Ovary (tissue), 7 donors: ENCODE measurements at regions not wholly inside any gene's neighbourhood (a gene's known extent, or its start where the extent isn't known, plus 50 kb on each side); places are given as distances from the start of the nearest gene placed in this dataset.
"Not testable (repeated sequence)": the region's sequence is repeated elsewhere in the genome, so short reads cannot be mapped to it uniquely, and the experiment has no call there.

ENCODE experiments used
- DNase-seq, 5 donors: peaks; one replicate each; pipeline ENCODE4 v3.0.0-alpha.2; 2019 to 2020
- H3K27ac ChIP-seq, 2 donors: fragments of 200-600 bp; one replicate each; pipeline versions ENCODE4 v1.5.1 to v1.8.0; 2019 to 2022
- H3K27me3 ChIP-seq: fragments of 200-600 bp; one replicate; pipeline ENCODE4 v1.8.0; 2022
- H3K36me3 ChIP-seq: fragments of 200-600 bp; sonication (generic); one replicate; pipeline ENCODE4 v1.5.1; 2019
- H3K4me1 ChIP-seq: one replicate; pipeline ENCODE4 v1.8.1; 2013; ENCODE audit warnings: mild to moderate bottlenecking, moderate library complexity; ENCODE audit not compliant: insufficient read depth
- H3K4me3 ChIP-seq: fragments of 200-600 bp; sonication (generic); one replicate; pipeline ENCODE4 v1.5.1; 2017
- H3K9me3 ChIP-seq, 2 donors: fragments of 200-600 bp in 1 of 2; sonication (generic) in 1 of 2; one replicate each; pipeline versions ENCODE4 v1.5.1 to v1.8.1; 2013 to 2019; ENCODE audit warnings: mild to moderate bottlenecking in 1 of 2, moderate library complexity in 1 of 2
- EP300 ChIP-seq: sonication (generic); formaldehyde crosslinking; IDR thresholded peaks from one replicate; pipeline ENCODE4 v1.6.1; 2017; ENCODE audit warnings: antibody characterized with exemption
- POLR2A ChIP-seq: fragments of 450-650 bp; IDR thresholded peaks from one replicate; pipeline ENCODE4 v1.6.1; 2017; ENCODE audit warnings: antibody characterized with exemption, mild to moderate bottlenecking, moderate library complexity
- WGBS, 3 donors: extraction: QIAGEN DNeasy Blood & Tissue Kit in 1 of 3; methylation state at CpG; one replicate each; pipeline versions ENCODE4 v1.1.5 to v1.1.7; 2013 to 2017; 5-methylcytosine and 5-hydroxymethylcytosine counted together
- intact Hi-C, 4 donors: fragments of 100-400 bp; cut with DNase I; formaldehyde crosslinking; loops; one replicate each; pipeline versions ENCODE4 v1.11.0 to v1.15.1; 2022 to 2023
- TF ChIP-seq, protein P1 (sequence below), 3 donors: fragments of 450-650 bp in 2 of 3; fragments of 200-600 bp in 1 of 3; IDR thresholded peaks; one replicate each; pipeline versions ENCODE4 v1.5.1 to v1.8.0; 2016 to 2022; ENCODE audit warnings: antibody characterized with exemption in 3 of 3, mild to moderate bottlenecking in 1 of 3
- donor health status: DM: no; HTN: no; CAD: no; lungs with moderate emphysema.
- donor health status: DM: no; HTN: no; CAD: no.
- donor health status: Bipolar disorder and iron deficiency.
- donor health status: DM: no; HTN: no; CAD: no.
- donor health status: DM: yes; HTN: yes; CAD: no.

DNA sequence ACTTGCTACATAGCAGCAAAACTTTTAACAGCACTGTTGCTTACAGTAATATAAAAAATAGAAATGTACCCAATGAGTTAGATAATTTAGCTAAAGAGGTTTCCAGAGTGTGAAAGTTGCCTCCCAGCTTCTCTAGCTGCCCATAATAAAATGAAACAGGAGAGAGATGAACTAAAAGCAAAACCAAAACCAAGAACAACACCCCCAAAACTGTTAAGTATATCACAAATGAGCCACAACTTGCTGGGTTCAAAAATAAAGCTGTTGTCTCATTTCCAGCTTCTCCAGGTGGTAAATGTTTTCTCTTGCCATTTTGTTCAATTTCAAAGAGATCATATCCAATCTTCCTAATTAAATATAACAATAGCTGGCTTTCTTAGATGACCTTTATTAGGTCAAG lies 614.0 kb downstream of the ETNK1 start:
- no peak for DNase-seq
- intact Hi-C loops = no loop called here
- TF ChIP-seq POLR2A (no peak), EP300 (no peak)
- TF ChIP-seq, protein P1, sequence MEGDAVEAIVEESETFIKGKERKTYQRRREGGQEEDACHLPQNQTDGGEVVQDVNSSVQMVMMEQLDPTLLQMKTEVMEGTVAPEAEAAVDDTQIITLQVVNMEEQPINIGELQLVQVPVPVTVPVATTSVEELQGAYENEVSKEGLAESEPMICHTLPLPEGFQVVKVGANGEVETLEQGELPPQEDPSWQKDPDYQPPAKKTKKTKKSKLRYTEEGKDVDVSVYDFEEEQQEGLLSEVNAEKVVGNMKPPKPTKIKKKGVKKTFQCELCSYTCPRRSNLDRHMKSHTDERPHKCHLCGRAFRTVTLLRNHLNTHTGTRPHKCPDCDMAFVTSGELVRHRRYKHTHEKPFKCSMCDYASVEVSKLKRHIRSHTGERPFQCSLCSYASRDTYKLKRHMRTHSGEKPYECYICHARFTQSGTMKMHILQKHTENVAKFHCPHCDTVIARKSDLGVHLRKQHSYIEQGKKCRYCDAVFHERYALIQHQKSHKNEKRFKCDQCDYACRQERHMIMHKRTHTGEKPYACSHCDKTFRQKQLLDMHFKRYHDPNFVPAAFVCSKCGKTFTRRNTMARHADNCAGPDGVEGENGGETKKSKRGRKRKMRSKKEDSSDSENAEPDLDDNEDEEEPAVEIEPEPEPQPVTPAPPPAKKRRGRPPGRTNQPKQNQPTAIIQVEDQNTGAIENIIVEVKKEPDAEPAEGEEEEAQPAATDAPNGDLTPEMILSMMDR (IDR thresholded peaks at IDR 0.05) = no peak
- H3K36me3 ChIP-seq = no peaks in the 10 kb centered on the region
- no peaks in the 10 kb centered on the region for H3K27me3 ChIP-seq
- no peaks in the 10 kb centered on the region for H3K9me3 ChIP-seq
- H3K4me3 ChIP-seq = no peak overlapping the region
- peaks cover 4% of the 10 kb centered on the region for H3K4me1 ChIP-seq
- H3K27ac ChIP-seq = no peak overlapping the region

DNA sequence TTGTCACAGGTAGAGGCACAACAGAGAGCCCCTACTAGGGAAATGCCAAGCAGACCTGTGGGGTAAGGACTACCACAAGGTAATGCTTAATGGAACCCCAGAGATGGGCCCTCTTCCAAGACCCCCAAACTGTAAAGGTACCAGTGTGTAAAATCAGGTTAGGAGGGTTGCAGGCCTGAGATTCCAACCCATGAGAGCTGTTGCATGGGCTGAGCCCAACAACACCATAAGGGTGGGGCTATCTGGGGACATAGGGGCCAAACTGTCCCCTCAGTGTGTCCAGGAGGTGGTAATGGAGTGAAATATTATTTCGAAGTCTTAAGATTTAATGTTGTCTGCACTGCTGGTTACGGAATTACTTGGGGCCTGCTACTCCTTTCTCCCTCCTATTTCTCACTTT lies 620.2 kb downstream of the ETNK1 start:
- Histone ChIP-seq H3K27ac (no peak overlapping the region), H3K4me3 (no peak overlapping the region), H3K36me3 (no peaks in the 10 kb centered on the region), H3K9me3 (no peaks in the 10 kb centered on the region), H3K27me3 (no peaks in the 10 kb centered on the region), H3K4me1 (no peaks in the 10 kb centered on the region)
- WGBS, 3 donors = 97 to 98% (median 98%) methylated on average over 2 of the region's 2 CpGs
- TF ChIP-seq, protein P1 (IDR thresholded peaks at IDR 0.05) = no peak
- TF ChIP-seq POLR2A (no peak), EP300 (no peak)
- intact Hi-C loops = no loop called here
- DNase-seq = no peak

DNA sequence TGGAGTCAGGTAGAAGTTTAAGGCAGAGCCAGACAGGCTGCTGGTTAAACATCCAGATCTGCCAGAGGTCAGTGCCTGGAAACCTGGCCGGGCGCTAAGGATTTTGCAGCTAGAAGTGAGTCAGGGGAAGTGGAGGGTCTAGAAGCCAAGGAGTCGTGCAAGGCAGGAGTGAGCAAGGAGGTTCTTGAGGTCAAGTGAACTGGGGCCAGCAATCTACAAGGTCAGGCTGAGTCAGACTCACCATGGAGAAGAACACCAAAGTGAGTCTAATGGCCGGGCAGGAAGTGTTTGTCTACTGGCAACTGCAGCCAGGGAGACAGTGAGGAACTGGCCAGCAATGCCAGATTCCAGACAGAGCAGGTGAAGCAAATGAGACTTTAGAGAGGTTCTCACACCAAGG lies 628.2 kb downstream of the ETNK1 start:
- 73 to 82% (median 76%) methylated on average over 4 of the region's 4 CpGs for WGBS, 3 donors
- Histone ChIP-seq H3K27me3 (no peaks in the 10 kb centered on the region), H3K36me3 (no peaks in the 10 kb centered on the region), H3K27ac (no peak overlapping the region), H3K9me3 (no peaks in the 10 kb centered on the region), H3K4me1 (no peaks in the 10 kb centered on the region), H3K4me3 (no peak overlapping the region)
- TF ChIP-seq POLR2A = no peak
- TF ChIP-seq, protein P1 (IDR thresholded peaks at IDR 0.05) = no peak
- no peak for TF ChIP-seq EP300
- DNase-seq = no peak
- intact Hi-C loops = loop anchor here in 1 of 4 donors (2.0 kb wide), 1 partner anchor 42 kb away; no protein-coding TSS in a partner anchor

DNA sequence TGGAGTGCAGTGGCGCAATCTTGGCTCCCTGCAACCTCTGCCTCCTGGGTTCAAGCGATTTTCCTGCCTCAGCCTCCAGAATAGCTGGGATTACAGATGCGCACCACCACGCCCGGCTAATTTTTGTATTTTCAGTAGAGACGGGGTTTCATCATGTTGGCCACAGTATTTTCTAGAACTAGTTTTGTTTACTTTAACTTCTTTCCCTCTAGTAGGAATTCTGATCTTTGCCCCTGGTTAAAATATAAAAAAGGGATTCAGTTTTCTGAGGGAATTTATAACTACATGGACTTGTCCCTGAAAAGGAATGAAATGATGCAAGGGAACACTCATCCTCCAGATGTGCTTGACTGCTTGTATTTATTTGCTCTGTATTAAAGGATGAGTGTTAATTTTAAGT lies 628.9 kb downstream of the ETNK1 start:
- not testable (repeated sequence) for H3K27ac ChIP-seq, H3K27me3 ChIP-seq, H3K4me1 ChIP-seq, H3K4me3 ChIP-seq, H3K36me3 ChIP-seq, DNase-seq, H3K9me3 ChIP-seq
- 81 to 89% (median 88%) methylated on average over 6 of the region's 6 CpGs for WGBS, 3 donors
- intact Hi-C loops = loop anchor here in 1 of 4 donors (2.0 kb wide), 1 partner anchor 41 kb away; no protein-coding TSS in a partner anchor

DNA sequence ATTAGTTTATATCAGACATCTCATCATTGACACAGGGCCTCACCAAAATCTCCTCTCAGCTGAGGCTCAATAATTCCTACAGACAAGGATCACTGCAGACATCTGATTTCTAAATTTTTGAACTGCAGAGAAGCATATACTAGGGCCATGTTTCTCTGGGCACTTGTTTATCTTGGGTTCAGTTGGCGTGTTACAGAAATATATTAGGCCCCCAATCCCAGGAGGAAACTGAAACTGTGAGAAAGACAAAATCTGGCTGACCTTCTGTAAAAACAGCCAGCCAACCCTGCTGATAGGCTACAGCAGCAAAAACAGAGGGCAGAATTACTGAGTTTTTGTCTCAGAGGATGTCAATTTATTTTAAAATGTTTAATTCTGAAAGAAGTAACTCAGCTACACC lies 634.6 kb downstream of the ETNK1 start:
- TF ChIP-seq, protein P1 (IDR thresholded peaks at IDR 0.05) = no peak
- no peak for TF ChIP-seq EP300
- TF ChIP-seq POLR2A = no peak
- H3K9me3 ChIP-seq = no peaks in the 10 kb centered on the region
- H3K27me3 ChIP-seq = no peaks in the 10 kb centered on the region
- no peak overlapping the region for H3K27ac ChIP-seq
- no peak overlapping the region for H3K4me3 ChIP-seq
- no peaks in the 10 kb centered on the region for H3K4me1 ChIP-seq
- no peaks in the 10 kb centered on the region for H3K36me3 ChIP-seq
- intact Hi-C loops = no loop called here
- 16 to 29% (median 25%) methylated on average over 1 of the region's 1 CpG for WGBS, 3 donors
- no peak for DNase-seq
